Caco-2 (cell line): ENCODE measurements at regions not wholly inside any gene's neighbourhood (a gene's known extent, or its start where the extent isn't known, plus 50 kb on each side); places are given as distances from the start of the nearest gene placed in this dataset.

Source experiments
- BruUV-seq: library from RNA; stranded (reverse); fragments of 400-500 nt; replicated peaks from 2 replicates; lab custom pipeline; 2021; lab: Mats Ljungman, UMichigan
- CTCF ChIA-PET: fragments of 300-600 bp; sonication (Branson Sonifier 250); formaldehyde crosslinking; loops from one replicate; lab custom pipeline; 2022; ENCODE audit warnings: antibody characterized with exemption; lab: Charles Lee
- POLR2A ChIA-PET: fragments of 300-600 bp; sonication (Branson Sonifier 250); formaldehyde crosslinking; loops from one replicate; lab custom pipeline; 2022; ENCODE audit warnings: antibody characterized with exemption; lab: Charles Lee
- DNase-seq, 2 experiments: peaks; one replicate each; pipeline versions ENCODE4 v3.0.0 to v3.0.0-alpha.2; 2020 to 2022
- H3K27me3 ChIP-seq: replicated peaks from 2 replicates; pipeline ENCODE4 v1.6.0; 2011; ENCODE audit warnings: low read length; ENCODE audit not compliant: control insufficient read depth, insufficient read depth
- H3K36me3 ChIP-seq: 2 replicates; pipeline ENCODE4 v1.5.1; 2011; ENCODE audit warnings: low read length; ENCODE audit not compliant: control insufficient read depth, insufficient read depth
- H3K4me1 ChIP-seq: fragments of 250-450 bp; sonication (Bioruptor Pico); 2 replicates; pipeline ENCODE4 v1.5.1; 2020; ENCODE audit warnings: mild to moderate bottlenecking
- H3K4me3 ChIP-seq: 2 replicates; pipeline ENCODE4 v1.5.1; 2011; ENCODE audit warnings: low read depth, mild to moderate bottlenecking, control low read depth, low read length
- H3K9me3 ChIP-seq: fragments of 250-450 bp; sonication (Bioruptor Pico); 2 replicates; pipeline ENCODE4 v1.5.1; 2020; ENCODE audit warnings: mild to moderate bottlenecking, moderate library complexity
- H3K27ac Mint-ChIP-seq: one replicate; pipeline ENCODE4 v1.8.0; 2022; ENCODE audit warnings: mixed read lengths; ENCODE audit not compliant: unreplicated experiment
- H3K27me3 Mint-ChIP-seq: one replicate; pipeline ENCODE4 v1.8.0; 2022; ENCODE audit warnings: mixed read lengths; ENCODE audit not compliant: insufficient read depth, unreplicated experiment
- H3K36me3 Mint-ChIP-seq: one replicate; pipeline ENCODE4 v1.8.0; 2022; ENCODE audit warnings: mild to moderate bottlenecking, mixed read lengths; ENCODE audit not compliant: insufficient read depth, unreplicated experiment
- H3K4me1 Mint-ChIP-seq: one replicate; pipeline ENCODE4 v1.8.0; 2022; ENCODE audit warnings: low read depth, mixed read lengths; ENCODE audit not compliant: unreplicated experiment
- H3K4me3 Mint-ChIP-seq: one replicate; pipeline ENCODE4 v1.8.0; 2022; ENCODE audit warnings: mild to moderate bottlenecking, moderate library complexity, mixed read lengths; ENCODE audit not compliant: unreplicated experiment
- H3K9me3 Mint-ChIP-seq: one replicate; pipeline ENCODE4 v1.8.0; 2022; ENCODE audit warnings: mixed read lengths; ENCODE audit not compliant: unreplicated experiment
- intact Hi-C: fragments of 100-400 bp; cut with micrococcal nuclease; formaldehyde crosslinking; loops from one replicate; pipeline ENCODE4 v1.10.0; 2022; ENCODE audit not compliant: unreplicated experiment
- TF ChIP-seq, protein P1 (sequence below), 2 experiments: fragments of 200-600 bp in 1 of 2; IDR thresholded peaks; 1 replicate in 1 of 2; 2 replicates in 1 of 2; pipeline versions ENCODE4 v1.5.1 to v1.8.0; 2011 to 2022; ENCODE audit warnings: antibody characterized with exemption in 1 of 2, control low read depth in 1 of 2, inconsistent platforms in 1 of 2, low read depth in 1 of 2, low read length in 1 of 2, mild to moderate bottlenecking in 1 of 2, moderate library complexity in 1 of 2; ENCODE audit not compliant: insufficient read depth in 1 of 2, severe bottlenecking in 1 of 2, unreplicated experiment in 1 of 2

DNA sequence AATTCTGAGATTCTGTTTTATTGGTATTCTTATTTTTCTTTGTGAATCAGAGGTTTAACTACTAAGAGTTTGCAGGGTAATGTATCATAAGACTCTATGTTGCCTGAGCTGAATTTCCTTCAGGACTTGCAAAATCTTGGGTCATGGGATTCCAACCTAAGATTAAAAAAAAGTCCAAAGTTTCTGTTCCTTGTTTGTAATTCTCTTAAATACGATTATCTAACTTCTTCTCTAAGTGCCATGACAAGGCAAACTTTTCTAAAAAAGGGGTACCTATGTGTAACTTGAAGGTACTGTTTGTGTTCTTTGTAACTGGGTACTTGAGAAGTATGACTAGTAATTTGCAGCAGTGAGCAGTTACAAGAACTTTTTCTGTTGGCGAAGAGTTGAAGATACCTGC, 181.3 kb upstream of the ZEB2 start:
- Mint-ChIP-seq H3K27ac (no peak overlapping the region), H3K9me3 (no peaks in the 10 kb centered on the region), H3K4me3 (no peak overlapping the region), H3K4me1 (peaks cover 7% of the 10 kb centered on the region), H3K36me3 (no peaks in the 10 kb centered on the region), H3K27me3 (no peaks in the 10 kb centered on the region)
- TF ChIP-seq, protein P1, sequence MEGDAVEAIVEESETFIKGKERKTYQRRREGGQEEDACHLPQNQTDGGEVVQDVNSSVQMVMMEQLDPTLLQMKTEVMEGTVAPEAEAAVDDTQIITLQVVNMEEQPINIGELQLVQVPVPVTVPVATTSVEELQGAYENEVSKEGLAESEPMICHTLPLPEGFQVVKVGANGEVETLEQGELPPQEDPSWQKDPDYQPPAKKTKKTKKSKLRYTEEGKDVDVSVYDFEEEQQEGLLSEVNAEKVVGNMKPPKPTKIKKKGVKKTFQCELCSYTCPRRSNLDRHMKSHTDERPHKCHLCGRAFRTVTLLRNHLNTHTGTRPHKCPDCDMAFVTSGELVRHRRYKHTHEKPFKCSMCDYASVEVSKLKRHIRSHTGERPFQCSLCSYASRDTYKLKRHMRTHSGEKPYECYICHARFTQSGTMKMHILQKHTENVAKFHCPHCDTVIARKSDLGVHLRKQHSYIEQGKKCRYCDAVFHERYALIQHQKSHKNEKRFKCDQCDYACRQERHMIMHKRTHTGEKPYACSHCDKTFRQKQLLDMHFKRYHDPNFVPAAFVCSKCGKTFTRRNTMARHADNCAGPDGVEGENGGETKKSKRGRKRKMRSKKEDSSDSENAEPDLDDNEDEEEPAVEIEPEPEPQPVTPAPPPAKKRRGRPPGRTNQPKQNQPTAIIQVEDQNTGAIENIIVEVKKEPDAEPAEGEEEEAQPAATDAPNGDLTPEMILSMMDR (IDR thresholded peaks at IDR 0.05; ENCODE audit: insufficient read depth in 1 of 2, low read depth in 1 of 2, low read length in 1 of 2, severe bottlenecking in 1 of 2, unreplicated experiment in 1 of 2) = no peak
- POLR2A ChIA-PET = no interaction called here
- Histone ChIP-seq H3K4me1 (no peaks in the 10 kb centered on the region), H3K36me3 (no peaks in the 10 kb centered on the region), H3K27me3 (no peaks in the 10 kb centered on the region), H3K4me3 (no peak overlapping the region), H3K9me3 (no peaks in the 10 kb centered on the region)
- intact Hi-C loops = no loop called here
- BruUV-seq = no TSS peak
- DNase-seq = no peak
- CTCF ChIA-PET = no interaction called here

DNA sequence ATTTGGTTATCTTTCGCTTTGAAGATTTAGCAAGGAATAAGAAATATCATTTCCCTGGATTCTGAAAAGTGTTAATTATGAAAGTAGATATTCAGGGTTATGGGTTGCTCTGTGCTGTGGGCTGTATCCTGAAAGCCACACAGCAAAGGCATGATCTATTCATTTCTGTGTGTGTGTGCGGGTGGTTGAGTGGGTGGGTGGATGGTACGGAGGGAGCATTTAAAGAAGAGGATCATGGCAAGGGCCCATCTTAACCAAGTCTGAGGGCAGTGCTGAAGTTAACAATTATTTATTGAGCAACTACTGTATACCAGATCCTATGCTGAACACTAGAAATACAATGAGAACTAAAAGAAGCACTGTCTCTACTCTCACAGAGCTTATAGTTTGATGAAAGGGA, 178.2 kb upstream of the ZEB2 start:
- intact Hi-C loops = no loop called here
- H3K36me3 ChIP-seq = no peaks in the 10 kb centered on the region
- Mint-ChIP-seq H3K4me3 (no peak overlapping the region), H3K4me1 (peaks cover 7% of the 10 kb centered on the region), H3K27ac (no peak overlapping the region), H3K9me3 (no peaks in the 10 kb centered on the region), H3K27me3 (no peaks in the 10 kb centered on the region), H3K36me3 (no peaks in the 10 kb centered on the region)
- ChIA-PET POLR2A (no interaction called here), CTCF (no interaction called here)
- TF ChIP-seq, protein P1 (IDR thresholded peaks at IDR 0.05; ENCODE audit: insufficient read depth in 1 of 2, low read depth in 1 of 2, low read length in 1 of 2, severe bottlenecking in 1 of 2, unreplicated experiment in 1 of 2) = no peak
- no TSS peak for BruUV-seq
- no peak for DNase-seq
- H3K9me3 ChIP-seq = no peaks in the 10 kb centered on the region
- H3K4me3 ChIP-seq = no peak overlapping the region
- no peaks in the 10 kb centered on the region for H3K4me1 ChIP-seq
- H3K27me3 ChIP-seq = no peaks in the 10 kb centered on the region

- Mint-ChIP-seq H3K36me3 (no peaks in the 10 kb centered on the region), H3K9me3 (no peaks in the 10 kb centered on the region), H3K4me1 (peaks cover 7% of the 10 kb centered on the region), H3K27ac (no peak overlapping the region), H3K4me3 (no peak overlapping the region), H3K27me3 (no peaks in the 10 kb centered on the region)
- Histone ChIP-seq H3K36me3 (no peaks in the 10 kb centered on the region), H3K27me3 (no peaks in the 10 kb centered on the region), H3K4me3 (no peak overlapping the region), H3K4me1 (no peaks in the 10 kb centered on the region), H3K9me3 (no peaks in the 10 kb centered on the region)
- ChIA-PET POLR2A (no interaction called here), CTCF (no interaction called here)
- BruUV-seq = no TSS peak
- intact Hi-C loops = no loop called here
- TF ChIP-seq, protein P1 (IDR thresholded peaks at IDR 0.05; ENCODE audit: insufficient read depth in 1 of 2, low read depth in 1 of 2, low read length in 1 of 2, severe bottlenecking in 1 of 2, unreplicated experiment in 1 of 2) = no peak
- no peak for DNase-seq
These were observed 175.7 kb upstream of the ZEB2 start for GRCh38 chr2:144695657-144696056.
